AG04449 (cell line): ENCODE measurements at regions not wholly inside any gene's neighbourhood (a gene's known extent, or its start where the extent isn't known, plus 50 kb on each side); places are given as distances from the start of the nearest gene placed in this dataset.

Experiments used
- CTCF ChIA-PET: fragments of 350-600 bp; formaldehyde crosslinking; extraction: SDS; loops from one replicate; lab custom pipeline; 2021; ENCODE audit warnings: antibody characterized with exemption; lab: Yijun Ruan, JAX
- POLR2A ChIA-PET: fragments of 400-600, 350-600 bp; formaldehyde crosslinking; extraction: SDS; loops from one replicate; lab custom pipeline; 2020; ENCODE audit warnings: antibody characterized with exemption, inconsistent platforms; lab: Yijun Ruan, JAX
- DNase-seq: peaks from one replicate; pipeline ENCODE4 v3.0.0-alpha.2; 2010; ENCODE audit warnings: low read depth, low spot score
- H3K4me3 ChIP-seq: 2 replicates; pipeline ENCODE4 v1.5.1; 2011; ENCODE audit warnings: low read depth, mild to moderate bottlenecking, control low read depth, low read length
- TF ChIP-seq, protein P1 (sequence below): IDR thresholded peaks from one replicate; pipeline ENCODE4 v1.5.1; 2011; ENCODE audit warnings: mild to moderate bottlenecking, moderate library complexity, low read length, control low read depth, inconsistent platforms; ENCODE audit not compliant: insufficient read depth; ENCODE audit errors: missing control alignments

GRCh38 chr5:174397206-174397605 is 327.2 kb upstream of the MSX2 start:
- CTCF ChIA-PET: no interaction called here
- no peak overlapping the region for H3K4me3 ChIP-seq
- no peak for DNase-seq
- TF ChIP-seq, protein P1, sequence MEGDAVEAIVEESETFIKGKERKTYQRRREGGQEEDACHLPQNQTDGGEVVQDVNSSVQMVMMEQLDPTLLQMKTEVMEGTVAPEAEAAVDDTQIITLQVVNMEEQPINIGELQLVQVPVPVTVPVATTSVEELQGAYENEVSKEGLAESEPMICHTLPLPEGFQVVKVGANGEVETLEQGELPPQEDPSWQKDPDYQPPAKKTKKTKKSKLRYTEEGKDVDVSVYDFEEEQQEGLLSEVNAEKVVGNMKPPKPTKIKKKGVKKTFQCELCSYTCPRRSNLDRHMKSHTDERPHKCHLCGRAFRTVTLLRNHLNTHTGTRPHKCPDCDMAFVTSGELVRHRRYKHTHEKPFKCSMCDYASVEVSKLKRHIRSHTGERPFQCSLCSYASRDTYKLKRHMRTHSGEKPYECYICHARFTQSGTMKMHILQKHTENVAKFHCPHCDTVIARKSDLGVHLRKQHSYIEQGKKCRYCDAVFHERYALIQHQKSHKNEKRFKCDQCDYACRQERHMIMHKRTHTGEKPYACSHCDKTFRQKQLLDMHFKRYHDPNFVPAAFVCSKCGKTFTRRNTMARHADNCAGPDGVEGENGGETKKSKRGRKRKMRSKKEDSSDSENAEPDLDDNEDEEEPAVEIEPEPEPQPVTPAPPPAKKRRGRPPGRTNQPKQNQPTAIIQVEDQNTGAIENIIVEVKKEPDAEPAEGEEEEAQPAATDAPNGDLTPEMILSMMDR: no peak
- POLR2A ChIA-PET: no interaction called here

DNA sequence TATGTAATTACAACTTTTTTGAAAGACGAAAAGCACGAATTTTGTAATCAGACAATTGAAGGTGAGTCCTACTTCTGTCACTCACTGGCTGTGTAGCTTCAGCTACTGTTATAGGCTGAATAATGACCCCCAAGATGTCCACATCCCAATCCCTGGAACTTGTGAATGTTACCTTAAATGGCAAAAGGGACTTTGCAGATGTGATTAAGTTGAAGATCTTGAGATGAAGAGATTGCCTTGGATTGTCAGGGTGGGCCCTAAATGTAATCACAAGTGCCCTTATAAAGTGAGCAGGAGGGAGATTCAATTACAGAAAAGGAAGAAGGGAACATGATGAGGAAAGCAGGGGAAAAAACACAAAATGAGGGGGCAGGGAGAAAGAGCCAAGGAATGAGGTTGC is 326.2 kb upstream of the MSX2 start:
- ChIA-PET CTCF (interaction anchor here (0.6 to 1.3 kb wide), 2 partner anchors 21 to 45 kb away, joined by 3 read pairs; no protein-coding TSS in a partner anchor), POLR2A (no interaction called here)
- H3K4me3 ChIP-seq: no peak overlapping the region
- DNase-seq: no peak
- TF ChIP-seq, protein P1: no peak

DNA sequence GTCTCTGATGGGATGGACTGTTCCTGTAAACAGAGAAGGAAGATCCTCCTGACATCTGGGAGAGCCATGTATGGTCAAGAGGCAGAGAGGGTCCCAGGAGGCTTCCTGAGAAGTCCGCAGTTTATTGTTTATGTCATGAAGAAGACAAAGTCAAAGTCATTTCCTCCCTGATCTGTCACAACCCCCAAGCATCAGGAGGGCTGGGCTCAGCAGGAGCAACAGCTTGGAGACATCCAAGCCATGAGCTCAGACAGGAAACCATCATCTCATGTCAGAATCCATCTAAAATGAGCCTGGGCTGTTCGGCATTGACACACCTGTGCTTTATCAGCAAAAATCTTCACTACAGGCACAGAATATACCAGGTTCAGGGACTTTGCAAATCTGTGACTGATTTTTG is 325.0 kb upstream of the MSX2 start:
- ChIA-PET CTCF (no interaction called here), POLR2A (no interaction called here)
- no peak overlapping the region for H3K4me3 ChIP-seq
- TF ChIP-seq, protein P1: no peak
- DNase-seq: no peak

GRCh38 chr5:174400461-174400860 is 323.9 kb upstream of the MSX2 start:
- TF ChIP-seq, protein P1: no peak
- POLR2A ChIA-PET: no interaction called here
- CTCF ChIA-PET: no interaction called here
- no peak for DNase-seq
- no peak overlapping the region for H3K4me3 ChIP-seq

GRCh38 chr5:174401793-174402192 is 322.6 kb upstream of the MSX2 start:
- TF ChIP-seq, protein P1: no peak
- DNase-seq: no peak
- CTCF ChIA-PET: interaction anchor here (0.8 to 1.4 kb wide), 9 partner anchors 10 to 391 kb away, joined by 3 to 5 read pairs (median 3); no protein-coding TSS in a partner anchor
- no peak overlapping the region for H3K4me3 ChIP-seq
- POLR2A ChIA-PET: no interaction called here

DNA sequence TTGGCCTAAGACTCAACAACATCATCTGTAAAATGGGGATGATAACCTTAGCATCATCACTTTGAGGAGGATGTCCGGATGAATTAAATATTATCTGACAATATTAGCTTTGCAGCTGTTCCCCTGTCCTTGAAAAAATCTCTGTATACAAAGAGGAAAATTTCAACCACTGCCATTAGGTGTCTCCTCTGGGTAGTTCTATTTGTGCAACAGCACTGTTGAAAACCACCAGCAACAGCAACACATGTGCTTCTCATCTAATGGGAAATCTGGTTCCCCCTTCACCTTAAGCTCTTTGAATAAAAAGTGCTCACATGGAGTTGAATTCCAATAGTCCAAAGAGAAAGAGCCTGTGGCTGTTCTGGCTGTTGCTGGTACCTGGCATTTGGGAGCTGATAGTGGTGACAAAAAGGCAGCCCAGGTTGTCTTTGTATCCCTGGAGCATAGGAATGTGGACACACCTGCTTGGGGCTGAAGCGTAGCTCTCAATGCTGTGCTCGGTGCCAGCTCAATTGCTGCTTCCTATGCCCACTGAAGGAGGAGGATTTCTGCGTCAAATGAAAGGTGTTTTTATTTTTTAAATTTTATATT is 322.1 kb upstream of the MSX2 start:
- ChIA-PET POLR2A (no interaction called here), CTCF (interaction anchor here (0.8 to 1.4 kb wide), 9 partner anchors 9 to 391 kb away, joined by 3 to 5 read pairs (median 3); no protein-coding TSS in a partner anchor)
- DNase-seq: no peak
- no peak overlapping the region for H3K4me3 ChIP-seq
- TF ChIP-seq, protein P1: no peak
